GM18868 (cell line): ENCODE measurements at regions not wholly inside any gene's neighbourhood (a gene's known extent, or its start where the extent isn't known, plus 50 kb on each side); places are given as distances from the start of the nearest gene placed in this dataset.
"Not testable (repeated sequence)": the region's sequence is repeated elsewhere in the genome, so short reads cannot be mapped to it uniquely, and the experiment has no call there.

ENCODE experiments used
- ATAC-seq: cut with Tn5 transposase; IDR thresholded peaks from one replicate; pipeline ENCODE4 v1.9.1; 2021; ENCODE audit warnings: mild to moderate bottlenecking, moderate library complexity; ENCODE audit not compliant: unreplicated experiment

DNA sequence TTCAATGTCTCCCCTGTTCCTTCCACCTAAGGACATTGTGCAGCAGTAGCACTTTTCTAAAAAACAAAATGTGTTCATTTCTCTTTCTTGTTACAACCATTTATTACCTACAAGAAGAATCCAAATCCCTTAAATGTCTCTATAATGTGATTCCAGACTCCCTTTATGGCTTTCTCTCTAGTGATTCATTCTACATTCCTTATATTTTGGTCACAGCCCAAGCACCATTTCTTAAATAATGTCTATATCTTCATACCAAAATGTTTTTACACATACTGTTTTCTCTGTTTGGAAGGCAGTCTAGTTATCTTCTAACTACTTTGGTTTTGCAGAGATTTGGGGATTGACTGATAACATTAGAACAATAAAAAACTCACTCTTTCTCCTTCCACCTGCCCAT, 1037.3 kb upstream of the FLRT2 start:
- no peak for ATAC-seq

DNA sequence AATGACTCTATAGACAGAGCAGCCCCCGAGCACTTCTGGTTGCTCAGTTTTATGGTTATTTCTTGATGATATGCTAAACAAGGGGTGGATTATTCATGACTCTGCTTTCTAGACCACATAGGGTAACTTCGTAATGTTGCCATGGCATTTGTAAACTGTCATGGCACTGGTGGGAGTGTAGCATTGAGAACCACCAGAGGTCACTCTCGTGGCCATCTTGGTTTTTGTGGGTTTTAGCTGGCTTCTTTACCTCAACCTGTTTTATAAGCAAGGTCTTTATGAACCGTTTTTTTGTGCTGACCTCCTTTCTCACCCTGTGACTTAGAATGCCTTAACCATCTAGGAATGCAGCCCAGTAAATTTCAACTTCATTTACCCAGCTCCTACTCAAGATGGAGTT, 1036.2 kb upstream of the FLRT2 start:
- ATAC-seq, result no peak

DNA sequence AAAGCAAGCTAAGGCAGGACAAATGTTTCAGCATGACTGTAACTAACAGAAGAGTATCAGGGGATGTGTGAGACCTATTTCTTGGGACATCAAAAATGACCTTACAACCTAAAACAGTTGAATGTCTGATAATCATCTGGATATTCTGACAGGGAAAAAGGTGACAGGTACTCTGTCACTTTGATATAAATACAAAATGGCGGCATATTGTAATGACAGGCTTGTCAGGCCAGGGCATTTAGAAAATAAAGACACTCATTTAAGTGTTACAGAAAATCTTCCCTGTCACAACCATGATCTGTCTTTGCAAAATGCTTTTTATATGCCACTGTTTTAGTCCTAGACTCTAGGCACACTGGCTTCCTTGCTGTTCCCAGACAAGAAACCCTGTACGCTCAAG, 1033.3 kb upstream of the FLRT2 start:
- ATAC-seq, result no peak

DNA sequence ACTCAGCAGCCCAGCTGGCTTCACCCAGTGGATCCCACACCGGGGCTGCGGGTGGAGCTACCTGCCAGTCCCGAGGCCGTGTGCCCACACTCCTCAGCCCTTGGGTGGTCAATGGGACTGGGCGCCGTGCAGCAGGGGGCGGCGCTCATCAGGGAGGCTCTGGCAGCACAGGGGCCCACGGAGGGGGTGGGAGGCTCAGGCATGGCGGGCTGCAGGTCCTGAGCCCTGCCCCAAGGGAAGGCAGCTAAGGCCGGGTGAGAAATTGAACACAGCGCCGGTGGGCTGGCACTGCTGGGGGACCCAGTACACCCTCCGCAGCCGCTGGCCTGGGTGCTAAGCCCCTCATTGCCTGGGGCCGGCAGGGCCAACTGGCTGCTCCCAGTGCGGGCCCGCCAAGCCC, 1017.1 kb upstream of the FLRT2 start:
- ATAC-seq, result not testable (repeated sequence)

DNA sequence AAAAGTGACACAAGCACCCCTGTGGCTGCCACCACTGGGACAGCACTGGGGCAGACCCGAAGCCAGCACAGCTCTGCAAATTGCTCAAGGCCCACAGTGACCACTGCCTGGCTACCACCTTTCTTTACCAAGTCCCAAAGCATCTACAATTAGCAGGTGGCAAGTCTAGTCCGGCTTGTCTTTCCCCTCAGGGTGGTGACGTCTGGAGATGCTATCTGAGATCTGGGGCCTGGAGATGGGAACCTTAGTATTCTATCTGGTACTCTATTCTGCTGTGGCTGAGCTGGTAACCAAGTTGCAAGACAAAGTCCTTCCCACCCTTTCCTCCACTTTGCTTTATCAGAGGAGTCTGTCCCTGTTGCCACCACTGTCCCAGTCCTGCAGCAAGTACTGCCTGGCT, 1010.1 kb upstream of the FLRT2 start:
- no peak for ATAC-seq

DNA sequence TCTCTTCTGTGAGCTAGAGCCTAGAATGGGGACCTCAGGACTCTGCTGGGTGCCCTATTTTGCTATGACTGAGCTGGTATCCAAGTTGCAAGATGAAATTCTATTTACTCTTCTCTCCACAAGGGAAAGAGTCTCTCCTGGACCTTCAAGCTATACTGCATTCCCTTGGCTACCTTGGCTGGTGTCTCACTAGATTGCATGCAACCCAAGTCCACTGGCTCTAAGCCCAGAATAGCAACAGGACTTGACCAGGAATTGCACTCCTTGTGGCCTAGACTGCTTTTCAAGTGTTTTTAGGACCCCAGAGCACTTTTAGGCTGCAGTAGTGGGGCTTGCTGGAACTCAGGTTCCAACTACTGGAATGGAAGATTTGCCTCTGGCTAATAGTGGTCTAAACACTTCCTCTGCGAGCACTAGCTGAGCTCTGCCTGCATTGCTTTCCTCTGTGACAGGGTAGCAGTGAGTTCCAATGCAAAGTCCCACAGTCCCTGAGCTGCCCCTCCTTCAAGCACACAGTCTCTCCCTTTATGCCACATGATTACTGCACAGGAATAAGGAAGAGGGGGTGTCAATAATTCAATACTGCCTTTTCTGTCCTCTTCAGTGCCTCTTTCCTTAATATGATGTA, 1009.1 kb upstream of the FLRT2 start:
- no peak for ATAC-seq

DNA sequence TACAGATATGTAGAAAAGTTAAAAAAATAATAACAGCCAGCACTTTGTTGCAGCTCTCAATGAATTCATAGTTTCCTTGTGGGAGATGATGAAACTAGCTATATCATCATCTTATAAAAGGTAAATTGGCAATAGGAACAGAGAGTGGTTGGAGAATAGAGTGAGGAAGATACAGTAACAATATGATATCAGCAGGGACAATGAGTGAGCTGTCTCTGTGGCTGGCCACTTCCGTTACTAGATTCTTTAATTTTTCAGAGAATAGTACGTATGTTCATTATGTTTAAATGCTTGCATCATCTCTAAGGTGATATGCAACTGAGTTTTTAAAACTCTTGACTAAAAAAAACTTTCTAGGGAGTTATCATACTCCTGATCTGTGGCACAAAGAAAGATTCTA, 1006.2 kb upstream of the FLRT2 start:
- no peak for ATAC-seq

DNA sequence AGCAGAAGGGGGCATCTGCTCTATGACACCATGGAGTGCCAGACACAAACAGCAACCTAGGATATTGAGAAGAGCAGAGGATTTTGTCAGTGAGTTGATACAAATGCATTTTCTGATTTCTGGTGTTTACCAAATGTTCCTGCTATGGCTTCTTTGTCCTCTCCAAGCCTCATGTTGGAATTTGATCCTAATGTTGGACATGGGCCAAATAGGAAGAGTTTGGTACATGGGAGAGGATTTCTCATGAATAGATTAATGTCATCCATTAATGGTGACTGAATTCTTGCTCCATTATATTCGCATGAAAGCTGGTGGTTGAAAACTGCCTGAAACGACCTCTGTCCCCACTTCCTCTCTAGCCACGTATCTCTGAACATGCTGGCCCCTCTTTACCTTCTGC, 1002.2 kb upstream of the FLRT2 start:
- no peak for ATAC-seq

DNA sequence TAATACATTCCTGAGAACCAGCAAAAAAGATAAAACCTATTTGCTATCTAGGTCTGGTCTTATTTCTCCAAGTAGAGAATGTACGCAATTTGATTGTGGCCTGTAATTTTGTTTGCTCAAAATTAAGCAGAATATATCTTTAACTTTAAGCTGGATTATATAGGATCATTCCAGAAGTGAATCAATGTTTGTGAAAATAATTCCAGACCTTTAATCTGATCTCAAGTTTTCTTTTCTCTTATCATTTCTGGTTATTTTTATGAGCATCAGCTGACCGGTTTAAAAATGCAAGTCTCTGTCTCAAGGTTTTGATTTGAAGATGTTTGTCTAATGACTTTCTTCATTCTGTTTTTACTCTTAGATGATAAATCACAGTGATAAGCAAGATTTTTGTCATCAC, 997.9 kb upstream of the FLRT2 start:
- no peak for ATAC-seq

DNA sequence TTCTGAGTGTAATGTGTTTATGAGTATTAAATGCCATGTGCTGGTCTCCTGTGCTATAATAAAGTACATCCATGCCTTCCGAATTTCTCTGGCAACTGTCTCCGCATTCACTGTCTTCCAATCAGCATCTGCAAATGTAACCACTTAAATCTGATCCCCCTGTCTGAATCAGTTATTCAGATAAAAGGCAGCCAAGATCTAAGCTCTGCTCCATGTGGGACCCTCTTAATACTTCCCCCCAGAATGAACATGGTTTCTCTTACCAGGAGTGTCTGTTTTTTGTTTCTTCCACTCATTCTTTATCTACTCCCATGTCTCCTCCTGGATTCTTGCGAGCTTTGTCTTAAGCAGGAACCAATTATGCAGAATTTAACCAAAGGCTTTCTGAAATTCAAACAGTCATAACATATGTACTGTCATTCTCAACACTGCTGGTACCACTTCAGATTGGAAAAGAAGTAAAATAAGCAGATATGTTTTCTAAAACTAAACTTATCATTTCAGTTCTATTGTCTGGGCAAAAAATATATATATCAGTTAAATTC, 996.7 kb upstream of the FLRT2 start:
- no peak for ATAC-seq

DNA sequence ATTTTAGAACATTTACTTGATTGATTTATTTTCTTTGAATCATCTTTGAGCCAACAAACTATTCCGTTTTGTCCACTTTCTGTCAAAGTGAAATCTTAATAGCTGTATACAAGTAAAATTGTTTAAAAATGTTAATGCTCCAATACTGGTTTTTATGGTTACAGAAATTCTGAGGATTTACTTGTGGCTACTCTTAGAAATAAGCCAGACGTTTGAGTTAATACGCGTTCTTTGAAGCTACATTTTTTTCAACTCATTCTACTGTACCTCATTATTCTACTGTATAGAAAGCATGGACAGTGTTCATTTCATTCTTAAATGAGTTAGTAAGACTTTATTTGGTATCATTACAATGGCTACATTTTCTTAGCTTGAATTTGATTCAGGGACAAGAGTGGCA, 996.2 kb upstream of the FLRT2 start:
- ATAC-seq, result no peak

DNA sequence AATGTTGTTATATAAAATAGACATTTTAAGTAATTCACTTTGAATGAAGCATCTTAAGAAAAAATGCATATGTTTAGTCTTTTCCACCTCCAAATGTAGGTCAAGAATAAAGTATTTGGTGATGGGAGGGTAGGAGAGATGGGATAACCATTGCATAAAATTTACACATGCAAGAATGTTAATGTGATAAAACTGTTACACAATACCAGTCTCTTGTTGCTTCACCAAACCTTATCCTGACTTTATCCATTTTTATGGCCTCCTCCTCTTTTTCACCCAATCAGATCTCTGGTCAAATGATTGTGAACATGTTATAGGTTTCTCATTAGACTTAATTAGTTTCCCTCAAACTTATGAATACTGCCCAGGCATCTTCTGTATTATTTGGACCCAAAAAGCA, 994.5 kb upstream of the FLRT2 start:
- no peak for ATAC-seq

DNA sequence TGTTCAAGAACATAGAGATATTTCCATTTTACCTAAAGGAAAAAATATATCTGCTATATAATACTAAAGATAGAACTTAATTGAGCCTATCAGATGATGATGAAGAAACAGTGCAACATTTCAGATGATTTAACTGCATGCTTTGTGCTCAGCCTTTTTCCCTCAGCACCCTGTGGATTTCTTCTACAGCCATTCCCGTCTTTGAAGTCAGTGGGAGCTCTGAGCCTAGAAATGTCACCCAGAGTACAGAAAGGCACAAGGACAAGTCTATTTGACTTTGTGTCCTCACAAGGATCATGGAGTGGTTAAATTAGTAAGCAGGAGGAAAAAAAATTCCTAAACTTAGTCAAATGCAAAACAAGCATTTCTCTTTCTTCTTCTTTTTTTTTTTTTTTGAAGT, 994.0 kb upstream of the FLRT2 start:
- no peak for ATAC-seq

DNA sequence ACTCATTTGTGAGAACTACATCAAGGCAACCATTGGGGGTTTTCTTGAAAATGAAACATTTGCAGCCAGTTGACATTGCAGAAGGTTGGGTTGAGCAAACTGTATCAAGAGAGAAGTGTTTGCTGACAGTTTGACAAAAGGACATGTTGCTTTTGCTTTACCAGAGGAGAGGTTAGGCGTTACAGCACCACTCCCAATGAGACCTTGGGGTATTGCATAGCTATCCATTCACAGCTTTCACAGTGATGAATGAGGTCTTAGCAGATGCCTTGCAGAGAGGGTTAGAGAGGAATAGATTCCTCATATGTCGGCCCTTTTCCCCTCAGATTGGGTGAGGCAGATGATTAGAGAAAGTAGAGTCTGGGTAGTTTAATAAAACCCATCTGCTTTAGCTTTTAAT, 988.9 kb upstream of the FLRT2 start:
- ATAC-seq, result no peak

DNA sequence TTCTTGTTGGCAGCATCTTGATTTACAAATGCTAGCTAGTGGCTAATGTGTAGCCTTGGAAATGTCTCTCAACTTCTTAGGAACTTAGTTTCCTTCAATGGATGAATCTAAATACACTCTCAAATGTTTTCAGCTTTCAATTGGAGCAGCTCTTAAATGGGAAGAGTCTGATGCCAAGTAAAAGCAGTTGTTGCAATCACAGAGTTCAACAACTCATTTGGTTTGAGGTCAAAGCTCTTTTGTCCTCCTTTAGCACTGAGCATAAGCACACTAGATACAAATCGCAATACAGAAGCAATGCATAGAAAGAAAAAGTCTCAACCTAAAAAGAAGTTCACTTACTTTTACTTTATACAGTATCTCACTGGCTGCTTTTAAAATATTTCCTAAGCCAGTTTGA, 986.1 kb upstream of the FLRT2 start:
- no peak for ATAC-seq

DNA sequence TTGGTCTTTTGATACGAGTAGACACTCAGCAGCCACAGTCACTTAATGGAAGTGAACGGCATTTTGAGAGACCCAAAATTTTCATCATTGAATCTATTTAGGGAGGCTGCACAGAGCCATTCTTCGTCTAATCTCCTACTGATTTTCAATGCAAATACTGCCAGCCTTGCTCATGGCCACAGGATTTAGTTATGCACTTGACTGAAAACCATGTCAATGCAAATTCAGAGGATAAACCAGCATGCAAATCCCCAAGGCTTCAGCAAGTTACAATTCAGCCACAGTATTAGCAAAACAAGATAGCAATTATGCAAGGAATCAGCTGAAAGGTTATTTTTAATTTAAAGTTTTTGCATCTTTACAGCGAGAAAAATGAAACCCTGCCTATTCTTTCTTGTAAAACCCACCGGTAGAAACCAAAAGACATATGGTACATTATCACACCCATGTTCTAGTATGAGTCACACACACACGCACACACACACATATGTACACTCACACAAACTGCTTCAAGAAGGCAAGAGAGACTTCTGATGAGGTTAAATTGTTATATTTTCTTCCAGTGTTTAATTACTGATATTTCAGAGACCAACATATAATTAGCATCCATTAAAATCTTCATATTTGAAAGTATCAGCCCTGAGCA, 985.3 kb upstream of the FLRT2 start:
- no peak for ATAC-seq

DNA sequence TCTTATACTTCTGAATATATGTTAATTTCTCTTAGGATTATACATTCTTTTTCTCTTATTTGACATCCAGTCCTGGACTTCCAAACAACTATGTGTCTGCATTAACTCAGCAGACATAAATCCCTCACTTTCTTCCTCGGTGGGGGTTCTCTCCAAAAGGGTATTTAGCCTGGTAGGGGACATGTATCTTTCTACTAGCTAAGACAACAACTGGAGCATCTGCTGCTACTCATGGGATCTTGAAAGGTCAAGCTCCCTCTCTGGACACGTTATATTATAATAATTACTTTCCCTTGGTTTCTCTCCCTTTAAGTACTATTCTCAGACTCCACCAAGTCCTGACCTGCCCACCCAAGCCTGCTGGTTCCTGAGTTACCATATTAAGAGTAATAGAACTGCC, 983.7 kb upstream of the FLRT2 start:
- ATAC-seq, result no peak

DNA sequence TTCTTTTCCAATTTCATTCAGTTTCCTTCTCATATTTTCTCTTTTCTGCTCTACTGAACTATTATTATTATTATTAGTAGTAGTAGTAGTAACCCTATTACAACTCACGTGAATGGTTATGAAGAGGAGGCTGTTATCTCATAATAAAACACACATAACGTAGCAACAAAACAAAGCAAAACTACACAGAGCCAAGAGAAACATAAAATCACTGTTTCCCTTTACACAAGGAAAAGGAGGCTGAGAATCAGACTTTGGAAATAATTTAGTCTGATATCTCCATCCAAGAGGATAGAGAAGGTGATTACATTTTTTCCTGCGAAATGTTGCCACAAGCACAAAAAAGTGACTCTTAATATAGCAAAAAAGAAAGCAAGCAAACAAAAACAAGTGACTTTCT, 975.8 kb upstream of the FLRT2 start:
- no peak for ATAC-seq

DNA sequence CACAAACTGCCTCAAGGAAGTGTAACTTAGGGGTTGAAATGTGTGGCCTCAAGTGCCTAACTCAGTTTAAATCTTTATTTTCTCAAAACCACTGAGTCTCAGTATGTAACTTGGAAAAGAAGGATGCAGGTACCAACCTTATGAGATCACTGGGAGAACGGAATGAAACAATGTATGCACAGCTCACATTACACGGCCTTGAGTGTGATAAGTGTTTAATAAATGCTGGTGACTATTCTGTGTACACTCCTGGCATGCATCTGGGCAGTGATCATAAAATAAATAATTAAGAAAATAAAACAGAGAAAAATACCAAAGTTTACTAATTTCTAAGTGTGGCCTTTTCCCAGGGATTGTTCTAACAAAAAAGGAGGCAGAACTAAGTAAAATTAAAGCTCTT, 974.5 kb upstream of the FLRT2 start:
- ATAC-seq, result no peak

DNA sequence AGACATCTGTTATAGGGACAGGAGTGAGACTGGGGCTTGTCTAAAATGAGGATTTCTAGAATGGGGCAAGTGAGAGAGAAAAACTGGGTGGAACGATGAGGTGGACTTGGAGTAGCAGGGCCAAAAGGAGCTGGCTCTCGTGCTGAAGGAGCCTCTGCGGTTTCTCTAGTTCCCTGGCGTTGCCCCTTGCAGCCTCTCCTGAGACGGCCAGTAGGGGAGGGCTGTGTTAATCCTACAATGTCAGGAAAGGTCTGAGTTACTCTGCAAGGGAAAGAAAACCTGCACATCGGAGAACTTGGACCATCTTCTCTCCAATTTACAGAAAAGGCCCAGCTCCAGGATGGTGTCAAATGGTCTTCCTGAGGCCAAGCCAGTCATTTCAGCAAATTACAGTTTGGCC, 963.8 kb upstream of the FLRT2 start:
- ATAC-seq, result no peak

DNA sequence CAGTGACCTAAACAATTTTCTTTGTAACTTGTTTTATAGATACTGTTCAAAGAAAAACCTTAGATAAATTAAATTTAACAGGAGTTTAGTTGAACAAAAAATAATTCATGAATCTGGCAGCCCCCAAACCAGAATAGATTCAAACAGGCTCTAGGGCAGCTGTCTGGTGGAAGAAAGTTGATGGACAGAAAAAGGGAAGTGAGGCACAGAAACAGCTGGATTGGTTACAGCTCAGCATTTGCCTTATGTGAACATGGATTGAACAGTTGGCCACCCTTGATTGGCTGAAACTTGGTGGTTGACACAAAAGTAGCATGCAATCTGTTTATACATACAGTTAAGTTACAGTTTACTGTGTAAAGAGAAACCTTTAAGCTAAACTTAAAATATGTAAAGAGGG, 954.3 kb upstream of the FLRT2 start:
- no peak for ATAC-seq

DNA sequence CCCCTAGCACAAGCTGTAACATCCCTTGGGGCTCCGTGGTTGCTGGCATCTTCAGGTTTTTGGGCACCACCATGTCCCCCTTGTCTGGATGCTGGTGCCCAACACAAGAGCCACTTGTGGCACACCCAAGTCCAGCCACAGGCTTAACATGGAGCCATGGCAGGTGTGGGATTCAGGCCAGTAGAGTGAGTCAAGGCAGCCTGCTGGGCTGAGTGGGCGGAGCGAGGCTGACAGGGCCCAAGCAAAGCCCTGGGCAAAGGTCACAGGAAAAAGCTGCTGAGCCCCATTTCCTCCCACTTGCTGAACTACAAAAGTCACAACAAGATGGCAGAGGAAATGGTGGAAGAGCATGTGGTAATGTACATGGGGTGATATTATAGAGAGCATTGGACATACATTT, 950.7 kb upstream of the FLRT2 start:
- ATAC-seq, result no peak

DNA sequence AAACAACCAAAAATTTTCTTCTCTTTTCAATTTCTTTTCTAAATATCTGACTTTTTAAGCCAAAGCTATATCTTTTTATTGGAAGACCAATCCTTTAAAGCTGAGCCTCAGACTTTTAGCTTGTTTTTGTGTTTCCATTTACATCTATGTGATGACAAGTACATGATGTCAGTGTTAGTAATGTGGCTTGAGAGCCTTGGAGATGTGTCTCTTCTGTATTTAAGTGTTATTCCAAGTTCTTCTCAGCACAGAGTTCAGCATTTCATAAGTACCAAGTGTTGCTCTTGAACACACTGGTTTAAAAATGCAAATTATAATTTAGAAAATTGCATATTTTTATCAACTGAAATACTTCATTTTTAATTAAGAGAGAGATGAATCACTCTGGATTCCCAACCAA, 948.9 kb upstream of the FLRT2 start:
- ATAC-seq, result no peak
